ENCODE measurements at regions not wholly inside any gene's neighbourhood (a gene's known extent, or its start where the extent isn't known, plus 50 kb on each side); places are given as distances from the start of the nearest gene placed in this dataset.

GRCh38 chr13:26993780-26994179, 177.8 kb downstream of the USP12 start:
- TF ChIP-seq YY1 (IDR thresholded peaks at IDR 0.05; ENCODE audit: insufficient read depth, insufficient read length): no peak
- no peak for TF ChIP-seq ZNF274 (IDR thresholded peaks at IDR 0.05; ENCODE audit: low read depth, low read length)
